Urinary bladder (tissue), 3 donors: ENCODE measurements at regions not wholly inside any gene's neighbourhood (a gene's known extent, or its start where the extent isn't known, plus 50 kb on each side); places are given as distances from the start of the nearest gene placed in this dataset.

Experiments
- DNase-seq: peaks from one replicate; pipeline ENCODE4 v3.0.0-alpha.2; 2015; ENCODE audit errors: extremely low spot score
- H3K27ac ChIP-seq: one replicate; pipeline ENCODE4 v1.5.1; 2013; ENCODE audit warnings: low read depth, mild to moderate bottlenecking, moderate library complexity
- H3K36me3 ChIP-seq: one replicate; pipeline ENCODE4 v1.6.1; 2013; ENCODE audit warnings: mild to moderate bottlenecking, moderate library complexity; ENCODE audit not compliant: insufficient read depth
- H3K4me1 ChIP-seq: one replicate; pipeline ENCODE4 v1.6.1; 2013; ENCODE audit warnings: mild to moderate bottlenecking, moderate library complexity; ENCODE audit not compliant: insufficient read depth
- H3K4me3 ChIP-seq: one replicate; pipeline ENCODE4 v1.5.1; 2013; ENCODE audit warnings: low read depth, low read length
- WGBS: extraction: QIAGEN DNeasy Blood & Tissue Kit; methylation state at CpG from one replicate; pipeline ENCODE4 v1.1.7; 2013; 5-methylcytosine and 5-hydroxymethylcytosine counted together
- donor health status: healthy with polysubstance abuse.
- donor health status: healthy.

DNA sequence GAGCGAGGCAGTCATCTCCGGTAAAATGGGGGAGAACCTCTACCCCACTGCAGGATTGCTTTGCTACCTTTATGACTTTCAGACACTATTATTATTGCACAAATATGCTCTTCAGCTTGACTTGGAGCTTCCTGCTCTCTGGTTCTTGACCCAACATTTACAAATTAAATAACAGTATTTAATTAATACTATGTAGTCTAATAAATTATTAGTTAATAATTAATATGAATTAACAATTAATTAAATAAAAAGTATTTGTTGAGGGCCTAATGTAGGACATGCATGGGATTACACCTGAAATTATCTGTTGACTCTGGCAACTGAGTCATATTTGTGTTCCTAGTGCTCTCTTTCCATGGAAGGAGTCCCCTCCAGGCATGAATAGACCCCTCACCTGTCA, 359.9 kb downstream of the SIPA1L2 start:
- no peak overlapping the region for H3K4me3 ChIP-seq
- H3K36me3 ChIP-seq = no peaks in the 10 kb centered on the region
- WGBS = 97% methylated on average over 2 of the region's 2 CpGs
- H3K27ac ChIP-seq = no peak overlapping the region
- H3K4me1 ChIP-seq = no peaks in the 10 kb centered on the region
- no peak for DNase-seq

- H3K27ac ChIP-seq = no peak overlapping the region
- H3K4me1 ChIP-seq = no peaks in the 10 kb centered on the region
- DNase-seq = no peak
- WGBS = 91% methylated on average over 4 of the region's 4 CpGs
- no peak overlapping the region for H3K4me3 ChIP-seq
- no peaks in the 10 kb centered on the region for H3K36me3 ChIP-seq
Observed at GRCh38 chr1:232267837-232268598, 361.9 kb downstream of the SIPA1L2 start.

DNA sequence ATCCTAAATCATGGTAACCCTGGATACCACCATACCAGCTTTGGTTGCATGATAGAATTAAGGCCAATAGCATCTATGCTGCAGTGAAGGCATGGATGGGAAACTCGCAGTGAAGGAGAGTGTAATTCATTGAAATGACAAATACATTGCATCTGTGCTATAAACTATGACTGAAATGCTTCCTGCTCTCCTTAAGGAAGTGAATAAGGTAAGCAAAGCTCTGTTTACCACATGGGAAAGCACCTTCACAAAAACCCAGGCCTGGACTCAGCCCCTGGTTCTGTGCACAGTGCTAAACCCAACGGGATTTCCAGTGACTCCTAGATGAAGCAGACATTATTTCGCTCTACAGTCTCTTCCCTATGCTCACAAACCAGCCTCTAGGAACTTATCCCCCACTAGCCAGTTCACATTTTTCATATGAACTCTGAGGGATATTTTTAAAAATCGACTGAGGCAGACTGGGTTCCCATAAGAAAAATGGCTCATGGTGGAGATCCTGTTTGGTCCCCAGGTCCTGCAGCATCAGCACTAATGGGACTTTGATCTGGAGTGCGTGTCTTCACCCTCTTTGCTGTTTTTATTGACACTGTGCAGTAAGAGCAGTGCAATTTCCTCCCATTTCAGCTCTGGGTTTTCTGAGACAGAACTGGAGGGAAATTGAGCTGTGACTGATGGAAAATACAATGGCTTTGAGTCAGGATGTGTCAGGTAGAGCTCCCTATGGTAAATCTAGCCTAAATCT, 362.7 kb downstream of the SIPA1L2 start:
- WGBS = 84% methylated on average over 5 of the region's 5 CpGs
- no peak for DNase-seq
- H3K36me3 ChIP-seq = no peaks in the 10 kb centered on the region
- no peaks in the 10 kb centered on the region for H3K4me1 ChIP-seq
- H3K4me3 ChIP-seq = no peak overlapping the region
- H3K27ac ChIP-seq = no peak overlapping the region

DNA sequence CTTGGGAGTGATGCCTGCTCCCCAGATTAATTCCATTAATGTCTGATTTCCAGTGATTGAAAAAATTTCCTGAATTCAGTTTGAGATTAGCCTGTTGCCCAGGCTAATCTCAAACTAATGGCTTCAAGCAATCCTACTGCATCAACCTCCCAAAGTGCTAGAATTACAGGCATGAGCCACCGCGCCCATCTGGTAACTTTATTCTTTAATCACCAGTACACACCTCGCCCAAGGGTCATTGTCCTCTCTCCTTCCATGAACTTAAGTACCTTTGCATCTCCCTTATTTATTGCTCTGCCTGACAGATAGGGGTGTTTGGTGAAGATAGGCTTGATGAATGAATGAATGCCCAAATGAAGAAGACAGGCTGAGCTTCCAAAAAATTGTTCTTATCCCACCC, 366.5 kb downstream of the SIPA1L2 start:
- DNase-seq = no peak
- Histone ChIP-seq H3K4me3 (no peak overlapping the region), H3K36me3 (no peaks in the 10 kb centered on the region), H3K4me1 (no peaks in the 10 kb centered on the region), H3K27ac (no peak overlapping the region)
- WGBS = 97% methylated on average over 3 of the region's 3 CpGs

DNA sequence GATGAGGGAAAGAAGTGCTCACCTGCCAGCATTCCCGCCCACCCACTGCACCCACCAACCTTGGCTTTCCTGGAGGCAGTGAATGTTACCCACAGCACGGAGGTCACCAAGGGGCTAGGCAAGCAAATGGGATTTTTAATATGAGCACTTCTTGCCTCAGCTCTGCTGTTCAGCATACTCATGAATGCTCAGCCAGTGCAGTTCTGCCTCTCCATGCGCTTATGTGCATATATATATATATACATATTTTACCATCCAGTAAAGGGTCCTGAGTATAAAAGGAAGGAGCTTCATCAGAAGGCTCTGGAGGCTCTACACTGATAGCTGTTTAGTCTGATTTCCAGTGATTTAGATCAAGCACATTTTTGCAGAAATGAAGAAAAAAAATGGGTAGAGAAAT, 366.9 kb downstream of the SIPA1L2 start:
- H3K36me3 ChIP-seq = no peaks in the 10 kb centered on the region
- WGBS = 95% methylated on average over 3 of the region's 3 CpGs
- no peak for DNase-seq
- no peaks in the 10 kb centered on the region for H3K4me1 ChIP-seq
- H3K4me3 ChIP-seq = no peak overlapping the region
- H3K27ac ChIP-seq = no peak overlapping the region

GRCh38 chr1:232260861-232261260, 369.1 kb downstream of the SIPA1L2 start:
- 82% methylated on average over 8 of the region's 8 CpGs for WGBS
- no peaks in the 10 kb centered on the region for H3K36me3 ChIP-seq
- no peak for DNase-seq
- H3K4me3 ChIP-seq = no peak overlapping the region
- no peaks in the 10 kb centered on the region for H3K4me1 ChIP-seq
- no peak overlapping the region for H3K27ac ChIP-seq

DNA sequence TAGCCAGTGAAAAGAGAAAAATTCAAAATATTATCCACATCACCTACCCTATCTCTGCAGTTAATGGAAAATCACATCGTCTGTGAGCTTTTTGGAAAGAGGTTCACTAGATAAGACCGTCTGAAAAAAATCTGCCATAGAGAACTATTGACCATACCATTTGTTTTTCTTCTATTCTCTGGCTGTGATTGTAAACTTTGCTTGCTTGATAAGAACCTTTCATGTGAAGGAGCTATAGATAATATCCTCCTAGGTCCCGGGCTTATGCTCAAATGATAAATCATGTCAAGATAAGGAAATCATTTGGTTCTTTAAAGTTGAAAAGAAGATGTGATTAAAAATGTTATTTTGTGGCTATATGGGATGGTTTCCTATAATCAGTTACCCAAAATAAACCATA, 369.9 kb downstream of the SIPA1L2 start:
- Histone ChIP-seq H3K4me1 (no peaks in the 10 kb centered on the region), H3K36me3 (no peaks in the 10 kb centered on the region), H3K4me3 (no peak overlapping the region), H3K27ac (no peak overlapping the region)
- WGBS = 25% methylated on average over 3 of the region's 3 CpGs
- no peak for DNase-seq

DNA sequence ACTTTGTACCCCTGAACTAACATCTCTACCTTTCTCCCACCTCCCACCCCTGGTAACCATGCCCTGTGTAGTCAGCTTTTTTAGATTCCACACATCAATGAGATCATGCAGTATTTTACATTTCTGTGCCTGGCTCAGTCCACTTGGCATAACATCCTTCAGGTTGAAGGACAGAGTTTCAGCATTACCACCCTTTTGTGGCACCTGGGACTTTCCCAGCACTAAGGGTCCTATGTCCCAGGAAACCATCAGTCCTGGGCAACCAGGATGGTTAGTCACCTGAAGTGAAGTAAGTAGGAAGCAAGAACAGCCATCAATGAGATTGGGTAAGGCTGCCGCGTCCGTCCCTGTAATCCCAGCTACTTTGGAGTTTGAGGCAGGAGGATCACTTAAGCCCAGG, 370.6 kb downstream of the SIPA1L2 start:
- H3K36me3 ChIP-seq = no peaks in the 10 kb centered on the region
- 87% methylated on average over 3 of the region's 3 CpGs for WGBS
- DNase-seq = no peak
- no peaks in the 10 kb centered on the region for H3K4me1 ChIP-seq
- H3K4me3 ChIP-seq = no peak overlapping the region
- H3K27ac ChIP-seq = no peak overlapping the region

DNA sequence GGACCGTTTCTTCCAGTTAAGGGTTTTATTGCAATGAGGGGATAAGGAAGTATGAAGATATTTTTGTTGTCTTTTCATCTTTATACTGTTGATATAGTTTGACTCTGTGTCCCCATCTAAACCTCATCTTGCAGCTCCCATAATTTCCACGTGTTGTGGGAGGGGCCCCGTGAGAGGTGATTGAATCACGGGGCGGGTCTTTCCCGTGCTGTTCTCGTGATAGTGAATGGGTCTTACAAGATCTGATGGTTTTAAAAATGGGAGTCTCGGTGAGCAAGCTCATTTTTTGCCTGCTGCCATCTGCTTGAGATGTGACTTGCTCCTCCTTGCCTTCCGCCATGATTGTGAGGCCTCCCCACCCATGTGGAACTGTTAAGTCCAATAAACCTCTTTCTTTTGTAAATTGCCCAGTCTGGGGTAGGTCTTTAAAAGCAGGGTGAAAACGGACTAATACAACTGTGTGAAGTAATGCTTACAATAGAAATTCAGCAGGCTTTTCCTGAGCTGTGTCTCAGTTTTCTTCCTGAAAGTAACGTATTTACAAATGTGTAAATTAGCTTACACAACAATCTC, 377.3 kb downstream of the SIPA1L2 start:
- Histone ChIP-seq H3K36me3 (no peaks in the 10 kb centered on the region), H3K27ac (no peak overlapping the region), H3K4me3 (no peak overlapping the region), H3K4me1 (no peaks in the 10 kb centered on the region)
- no peak for DNase-seq
- 76% methylated on average over 11 of the region's 11 CpGs for WGBS

DNA sequence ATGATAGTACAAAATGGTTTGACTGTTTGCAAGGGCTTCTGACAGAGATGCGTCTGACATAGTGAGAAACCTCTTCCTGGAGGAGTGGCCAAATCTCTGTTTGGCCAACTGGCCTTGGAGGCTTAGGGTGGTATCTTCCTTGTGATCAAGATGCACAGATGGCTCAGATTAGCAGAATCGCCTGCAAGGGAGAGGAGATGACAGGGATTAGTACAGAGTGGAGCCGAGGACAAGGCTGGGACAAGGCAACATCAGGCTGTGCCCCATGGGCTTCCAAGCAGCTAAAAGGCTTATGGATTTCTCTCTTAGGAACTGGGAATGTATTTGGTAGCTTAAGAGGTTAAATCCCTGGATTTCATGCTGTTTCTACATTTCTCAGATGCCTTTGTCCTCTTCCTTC, 379.1 kb downstream of the SIPA1L2 start:
- Histone ChIP-seq H3K27ac (no peak overlapping the region), H3K4me1 (no peaks in the 10 kb centered on the region), H3K4me3 (no peak overlapping the region), H3K36me3 (no peaks in the 10 kb centered on the region)
- no peak for DNase-seq
- WGBS = 76% methylated on average over 3 of the region's 3 CpGs

DNA sequence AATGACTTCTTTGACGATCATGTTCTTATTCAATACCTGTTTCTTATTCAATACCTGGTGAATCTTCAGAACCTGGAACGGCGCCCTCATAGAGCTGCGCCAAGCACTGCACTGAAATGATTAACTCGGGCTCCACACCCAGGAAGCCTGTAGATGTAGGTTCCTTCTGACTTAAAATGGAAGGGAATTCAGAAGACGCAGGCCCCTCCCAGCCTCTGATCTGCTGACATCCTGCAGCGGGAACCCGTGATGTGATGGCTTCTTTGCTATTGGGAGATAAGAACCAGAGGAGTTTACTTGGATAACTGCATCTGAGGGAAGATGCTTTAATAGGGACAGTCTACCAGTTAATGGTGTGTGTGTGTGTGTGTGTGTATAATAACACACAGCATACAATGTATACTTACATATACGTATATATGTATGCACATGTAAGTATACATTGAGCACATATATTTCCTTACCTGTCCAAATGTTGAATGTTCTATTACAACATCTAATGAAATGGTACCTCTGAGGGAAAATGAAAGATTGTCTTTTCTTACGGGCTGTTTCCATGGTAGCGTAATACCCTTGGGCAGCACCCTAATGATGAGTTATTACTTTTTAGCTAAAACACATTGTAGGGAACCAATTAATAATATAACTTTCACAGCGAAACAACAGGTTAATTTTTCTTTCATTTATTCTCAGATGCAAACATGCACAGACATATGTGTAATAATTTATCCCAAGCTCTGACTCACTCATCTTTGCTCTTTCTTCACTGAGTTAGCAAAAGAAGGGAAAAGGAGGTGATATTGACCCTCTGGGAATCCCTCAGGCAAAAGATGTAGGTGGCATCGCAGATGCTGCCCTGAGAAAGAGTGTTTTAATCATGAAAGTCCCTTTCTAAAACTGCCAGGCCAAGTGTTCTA, 379.8 kb downstream of the SIPA1L2 start:
- H3K4me1 ChIP-seq = no peaks in the 10 kb centered on the region
- H3K27ac ChIP-seq = no peak overlapping the region
- H3K4me3 ChIP-seq = no peak overlapping the region
- H3K36me3 ChIP-seq = no peaks in the 10 kb centered on the region
- DNase-seq = no peak
- 91% methylated on average over 13 of the region's 13 CpGs for WGBS

DNA sequence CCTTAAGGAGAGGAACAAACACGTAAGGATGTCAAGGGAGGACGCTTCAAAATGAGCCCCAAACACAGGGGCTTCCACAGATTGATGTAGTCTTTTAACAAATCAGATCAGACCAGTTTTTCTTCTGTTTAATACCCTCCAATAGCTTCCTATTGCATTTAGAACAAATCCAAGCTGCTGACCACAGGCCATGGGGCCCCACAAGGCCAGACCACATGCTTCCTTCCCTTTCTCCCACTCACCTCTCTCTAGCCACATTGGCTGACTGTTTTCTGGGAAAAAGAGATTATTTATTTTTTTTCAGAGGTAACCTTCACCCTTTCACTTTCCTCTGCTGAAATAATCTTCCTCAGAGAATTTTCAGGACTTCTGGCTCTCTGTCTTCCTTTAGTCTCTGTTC, 380.6 kb downstream of the SIPA1L2 start:
- no peak for DNase-seq
- no peaks in the 10 kb centered on the region for H3K4me1 ChIP-seq
- WGBS = 90% methylated on average over 2 of the region's 2 CpGs
- no peaks in the 10 kb centered on the region for H3K36me3 ChIP-seq
- no peak overlapping the region for H3K27ac ChIP-seq
- no peak overlapping the region for H3K4me3 ChIP-seq

GRCh38 chr1:232248276-232248820, 381.6 kb downstream of the SIPA1L2 start:
- WGBS = 73% methylated on average over 5 of the region's 5 CpGs
- no peak for DNase-seq
- H3K27ac ChIP-seq = no peak overlapping the region
- no peaks in the 10 kb centered on the region for H3K36me3 ChIP-seq
- H3K4me1 ChIP-seq = no peaks in the 10 kb centered on the region
- H3K4me3 ChIP-seq = no peak overlapping the region
